Subcutaneous abdominal adipose tissue (tissue), 5 donors: ENCODE measurements at regions not wholly inside any gene's neighbourhood (a gene's known extent, or its start where the extent isn't known, plus 50 kb on each side); places are given as distances from the start of the nearest gene placed in this dataset.
A peak's percentile ranks its signal among the peaks of the same experiment; 100 is the strongest.

Source experiments
- H3K27ac ChIP-seq: one replicate; pipeline ENCODE4 v1.7.0; 2013; ENCODE audit warnings: low read depth, mild to moderate bottlenecking, inconsistent platforms, low read length, moderate library complexity
- H3K27me3 ChIP-seq, 5 donors: one replicate each; pipeline ENCODE4 v1.7.0; 2013; ENCODE audit warnings: low read length in 5 of 5, inconsistent platforms in 1 of 5; ENCODE audit not compliant: control insufficient read depth in 5 of 5, insufficient read depth in 4 of 5
- H3K36me3 ChIP-seq, 5 donors: one replicate each; pipeline ENCODE4 v1.7.0; 2013; ENCODE audit warnings: low read length in 5 of 5; ENCODE audit not compliant: control insufficient read depth in 5 of 5, insufficient read depth in 5 of 5
- H3K4me1 ChIP-seq, 5 donors: one replicate each; pipeline ENCODE4 v1.7.0; 2013; ENCODE audit warnings: low read length in 5 of 5, mild to moderate bottlenecking in 3 of 5, moderate library complexity in 1 of 5; ENCODE audit not compliant: control insufficient read depth in 5 of 5, insufficient read depth in 5 of 5
- H3K4me3 ChIP-seq, 5 donors: one replicate each; pipeline ENCODE4 v1.7.0; 2013; ENCODE audit warnings: low read length in 5 of 5, low read depth in 1 of 5
- H3K9ac ChIP-seq, 5 donors: one replicate each; pipeline ENCODE4 v1.7.0; 2013; ENCODE audit warnings: low read length in 5 of 5, mild to moderate bottlenecking in 4 of 5, moderate library complexity in 3 of 5
- H3K9me3 ChIP-seq, 5 donors: one replicate each; pipeline ENCODE4 v1.7.0; 2013; ENCODE audit warnings: low read length in 5 of 5; ENCODE audit not compliant: control insufficient read depth in 5 of 5
- donor health status: healthy.
- donor health status: healthy.
- donor health status: healthy.
- donor health status: healthy.
- donor health status: healthy.

DNA sequence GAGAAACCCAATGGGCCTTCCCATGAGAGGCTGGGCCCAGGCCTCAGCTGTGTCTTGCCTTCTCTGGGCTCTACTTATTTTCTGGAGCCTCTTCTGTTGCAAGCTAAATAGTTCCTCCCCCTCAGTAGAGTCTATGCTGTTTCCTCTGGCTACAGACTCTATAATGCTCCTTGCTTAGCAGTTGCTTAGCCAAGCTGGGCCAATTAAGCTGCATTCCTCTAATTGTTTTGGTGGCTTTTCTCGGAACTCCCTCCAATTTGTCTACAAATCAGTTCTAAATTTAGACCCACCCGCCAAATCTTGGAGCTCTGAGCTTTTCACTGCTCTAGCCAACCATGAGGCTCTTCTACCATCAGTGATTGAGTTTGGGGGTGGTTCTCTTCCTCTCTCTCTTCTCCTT lies 302.7 kb upstream of the ASIC2 start:
- Histone ChIP-seq H3K9me3 (no peaks in the 10 kb centered on the region), H3K36me3 (no peaks in the 10 kb centered on the region), H3K27me3 (peaks cover 0 to 5% (median 0%) of the 10 kb centered on the region in 5 donors), H3K4me1 (no peaks in the 10 kb centered on the region), H3K9ac (no peak overlapping the region), H3K4me3 (no peak overlapping the region), H3K27ac (no peak overlapping the region)

DNA sequence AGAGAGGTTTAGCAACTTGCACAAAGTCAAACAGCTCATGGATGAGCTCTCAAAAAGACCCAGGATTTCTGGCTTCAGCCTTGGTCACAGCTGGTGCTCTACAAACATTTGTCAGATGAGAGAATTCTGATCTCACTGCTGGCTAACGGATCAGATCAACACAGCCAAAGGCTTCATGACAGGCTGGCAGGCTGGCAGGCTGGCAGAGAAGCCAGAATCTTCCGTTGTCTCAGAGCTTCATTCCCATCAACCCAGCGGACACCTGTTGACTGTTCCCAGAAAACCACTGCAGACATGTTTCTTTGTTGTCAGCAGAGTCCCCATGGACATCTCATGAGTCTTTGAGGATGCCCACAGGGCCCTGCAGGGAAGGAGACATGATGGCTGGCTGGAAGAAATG lies 303.8 kb upstream of the ASIC2 start:
- Histone ChIP-seq H3K27me3 (no peaks in the 10 kb centered on the region), H3K9me3 (no peaks in the 10 kb centered on the region), H3K4me3 (no peak overlapping the region), H3K27ac (no peak overlapping the region), H3K36me3 (no peaks in the 10 kb centered on the region), H3K9ac (no peak overlapping the region), H3K4me1 (no peaks in the 10 kb centered on the region)

DNA sequence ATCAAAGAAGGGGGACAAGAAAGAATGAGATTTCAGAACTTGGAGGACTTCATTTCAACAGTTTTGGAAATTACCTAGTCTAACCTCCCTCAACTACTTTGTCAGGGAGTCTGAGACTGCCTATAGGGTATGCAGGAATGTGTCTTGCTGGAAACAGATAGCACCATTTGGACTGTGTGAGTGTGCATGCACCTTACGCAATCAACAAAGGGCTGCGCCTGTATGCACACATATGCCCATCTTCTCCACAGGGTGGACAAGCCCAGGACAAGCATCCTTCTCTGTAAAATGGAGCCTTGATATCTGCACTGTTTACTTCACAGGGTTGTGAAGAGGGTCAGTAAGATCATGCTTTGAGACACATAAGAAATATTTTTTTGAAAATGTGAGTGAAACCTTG lies 305.7 kb upstream of the ASIC2 start:
- Histone ChIP-seq H3K4me3 (no peak overlapping the region), H3K27ac (no peak overlapping the region), H3K9me3 (no peaks in the 10 kb centered on the region), H3K4me1 (no peaks in the 10 kb centered on the region), H3K9ac (no peak overlapping the region), H3K27me3 (peaks cover 0 to 2% (median 0%) of the 10 kb centered on the region in 5 donors), H3K36me3 (no peaks in the 10 kb centered on the region)

DNA sequence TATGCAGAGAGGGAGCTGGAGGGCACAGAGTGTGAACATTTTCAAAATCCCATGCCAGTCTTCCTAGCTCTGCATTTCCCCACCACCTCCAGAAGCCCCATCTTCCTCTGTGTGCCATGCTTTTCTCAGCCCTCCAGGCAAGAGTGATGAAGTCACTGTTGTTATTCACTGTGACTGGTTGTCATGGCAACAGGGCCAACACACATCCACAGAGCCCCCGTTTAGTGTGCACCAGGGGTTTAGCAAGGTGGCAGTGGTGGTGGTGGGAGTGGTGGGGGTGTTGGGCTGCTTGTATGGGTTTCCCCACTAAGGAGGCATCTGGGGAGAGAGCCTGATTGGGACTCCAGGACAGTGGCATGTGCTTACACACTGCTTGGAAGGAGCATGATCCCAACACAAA lies 309.9 kb upstream of the ASIC2 start:
- no peaks in the 10 kb centered on the region for H3K9me3 ChIP-seq
- peaks cover 0 to 16% (median 8%) of the 10 kb centered on the region in 5 donors for H3K27me3 ChIP-seq
- H3K27ac ChIP-seq, result no peak overlapping the region
- H3K9ac ChIP-seq, result no peak overlapping the region
- no peaks in the 10 kb centered on the region for H3K36me3 ChIP-seq
- no peak overlapping the region for H3K4me3 ChIP-seq
- no peaks in the 10 kb centered on the region for H3K4me1 ChIP-seq

DNA sequence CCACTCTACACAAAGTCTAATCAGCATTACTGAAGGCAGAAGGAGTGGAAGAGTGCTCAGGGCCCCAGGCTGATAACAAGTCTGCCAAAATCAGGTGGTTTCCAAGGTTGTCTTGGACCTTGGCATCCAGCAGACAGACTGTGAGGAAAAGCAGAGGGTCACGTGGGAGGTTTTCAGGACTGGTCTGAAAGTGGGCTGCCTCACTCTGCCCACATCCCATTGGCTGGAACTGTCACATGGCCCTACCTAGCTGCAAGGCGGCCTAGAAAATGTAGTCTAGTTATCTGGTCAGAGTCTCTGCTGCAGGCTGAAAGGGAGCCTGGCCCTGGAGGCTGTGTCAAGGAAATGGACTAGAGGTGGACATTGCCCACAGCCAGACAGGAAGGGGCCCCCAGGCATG lies 310.7 kb upstream of the ASIC2 start:
- no peak overlapping the region for H3K4me3 ChIP-seq
- H3K9me3 ChIP-seq, result no peaks in the 10 kb centered on the region
- H3K36me3 ChIP-seq, result no peaks in the 10 kb centered on the region
- no peak overlapping the region for H3K9ac ChIP-seq
- H3K27me3 ChIP-seq, result peaks cover 0 to 16% (median 8%) of the 10 kb centered on the region in 5 donors
- no peak overlapping the region for H3K27ac ChIP-seq
- no peaks in the 10 kb centered on the region for H3K4me1 ChIP-seq

DNA sequence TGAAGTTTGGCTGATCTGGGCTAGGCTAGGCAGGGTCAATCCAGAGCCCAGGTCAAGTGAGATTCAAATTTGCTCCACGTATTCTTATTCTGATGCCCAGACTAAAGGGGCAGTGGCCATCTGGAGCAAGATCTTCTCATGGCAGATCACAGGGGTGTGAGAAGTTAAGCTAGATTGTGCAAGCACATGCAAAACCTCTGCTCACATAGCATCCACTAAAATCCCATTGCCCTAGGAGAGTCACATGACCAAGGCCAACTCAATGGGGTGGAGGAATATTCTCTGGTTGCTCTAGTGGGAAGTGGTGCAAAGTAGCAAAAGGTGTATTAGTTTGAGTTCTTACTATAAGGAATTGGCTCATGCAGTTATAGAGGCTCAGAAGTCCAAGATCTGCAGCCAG lies 318.4 kb upstream of the ASIC2 start:
- H3K4me1 ChIP-seq, result peaks cover 0 to 2% (median 0%) of the 10 kb centered on the region in 5 donors
- no peak overlapping the region for H3K9ac ChIP-seq
- peaks cover 0 to 6% (median 6%) of the 10 kb centered on the region in 5 donors for H3K9me3 ChIP-seq
- H3K36me3 ChIP-seq, result no peaks in the 10 kb centered on the region
- H3K27me3 ChIP-seq, result peaks cover 0 to 8% (median 5%) of the 10 kb centered on the region in 5 donors
- no peak overlapping the region for H3K4me3 ChIP-seq
- no peak overlapping the region for H3K27ac ChIP-seq

DNA sequence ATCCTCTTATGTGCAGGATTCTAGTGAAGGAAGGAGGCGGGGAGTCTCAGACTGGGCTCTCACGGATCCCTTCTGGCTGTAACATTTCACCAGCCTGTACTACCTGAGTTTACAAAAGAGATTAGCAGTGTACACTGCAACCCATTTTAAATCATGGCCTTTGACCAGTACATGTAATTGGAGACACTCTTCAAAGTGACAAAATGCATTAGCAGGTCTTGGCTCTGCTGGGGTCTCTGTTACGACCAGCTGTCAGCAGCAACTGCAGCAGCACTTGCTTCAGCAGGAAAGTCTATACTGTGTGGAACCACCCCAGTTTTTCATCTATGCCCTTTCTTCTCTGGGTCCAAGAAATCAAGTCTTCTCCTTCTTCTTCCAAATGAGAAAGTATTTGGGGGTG lies 322.8 kb upstream of the ASIC2 start:
- Histone ChIP-seq H3K4me1 (peaks cover 0 to 3% (median 0%) of the 10 kb centered on the region in 5 donors), H3K27me3 (no peaks in the 10 kb centered on the region), H3K4me3 (no peak overlapping the region), H3K9ac (no peak overlapping the region), H3K9me3 (peaks cover 0 to 6% (median 6%) of the 10 kb centered on the region in 5 donors), H3K36me3 (no peaks in the 10 kb centered on the region), H3K27ac (no peak overlapping the region)

DNA sequence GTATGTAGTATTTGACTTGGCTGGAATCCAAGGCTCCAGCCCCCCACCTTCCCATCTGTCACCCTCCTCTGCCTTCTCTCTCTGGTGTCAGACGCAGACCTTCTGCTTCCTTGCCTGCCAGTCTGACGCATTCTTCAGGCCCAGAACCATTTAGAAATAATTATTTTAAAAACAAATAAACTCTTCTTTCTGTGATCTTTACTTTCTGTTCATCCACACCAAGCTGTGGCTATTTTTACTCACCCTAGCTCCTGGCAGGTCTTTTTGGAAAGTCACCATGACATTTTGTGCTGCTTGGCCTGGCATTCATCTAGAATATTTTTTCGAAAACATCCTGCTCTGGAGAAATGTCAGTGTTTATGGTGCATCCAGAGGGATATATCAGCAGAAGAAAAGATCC lies 330.7 kb upstream of the ASIC2 start:
- Histone ChIP-seq H3K4me3 (no peak overlapping the region), H3K36me3 (no peaks in the 10 kb centered on the region), H3K9me3 (peaks cover 0 to 4% (median 0%) of the 10 kb centered on the region in 5 donors), H3K4me1 (peaks cover 0 to 15% (median 11%) of the 10 kb centered on the region in 5 donors), H3K9ac (peak overlapping the region in 1 of 5 donors; percentile 37), H3K27ac (no peak overlapping the region), H3K27me3 (no peaks in the 10 kb centered on the region)

DNA sequence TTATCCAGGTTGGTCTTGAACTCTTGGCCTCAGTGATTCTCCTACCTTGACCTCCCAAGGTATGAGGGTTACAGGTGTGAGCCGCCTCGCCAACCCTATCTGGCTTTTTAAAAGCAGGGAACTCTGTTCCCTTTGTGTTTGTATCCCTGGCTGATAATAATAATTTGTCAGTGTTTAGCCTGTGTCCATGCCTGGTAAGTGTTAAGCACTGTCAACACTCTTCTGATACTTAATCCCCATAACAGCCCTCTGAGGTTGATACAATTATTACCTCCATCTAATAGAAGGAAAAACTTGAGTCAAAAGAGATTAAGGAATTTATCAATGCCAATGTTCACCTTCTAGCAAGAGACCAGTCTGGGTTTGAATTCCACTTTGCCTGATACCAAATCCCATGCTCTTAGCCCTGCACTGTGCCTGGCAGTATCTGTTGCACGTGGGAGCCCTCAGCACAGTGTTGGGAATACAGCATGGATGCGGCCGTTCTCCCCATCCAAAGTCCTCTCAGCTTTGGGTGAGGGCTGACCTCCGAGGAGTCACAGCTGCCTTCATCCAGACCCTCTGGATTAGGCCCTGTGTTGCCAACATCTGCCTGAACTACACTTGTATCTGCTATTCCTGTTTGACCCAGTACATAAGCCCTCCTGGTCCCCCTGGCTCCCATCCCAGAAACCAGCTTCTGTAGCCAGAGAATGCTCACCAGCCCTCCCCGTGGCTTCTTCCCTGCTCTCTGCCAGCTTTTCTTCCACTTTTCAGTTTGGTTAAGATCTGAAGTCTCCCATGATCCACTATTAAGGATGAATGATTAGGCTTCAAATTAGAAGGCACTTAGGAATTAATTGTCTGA lies 335.6 kb upstream of the ASIC2 start:
- Histone ChIP-seq H3K9me3 (peaks cover 0 to 11% (median 4%) of the 10 kb centered on the region in 5 donors), H3K4me3 (no peak overlapping the region), H3K9ac (no peak overlapping the region), H3K27ac (no peak overlapping the region), H3K4me1 (peaks cover 0 to 20% (median 8%) of the 10 kb centered on the region in 5 donors), H3K27me3 (no peaks in the 10 kb centered on the region), H3K36me3 (no peaks in the 10 kb centered on the region)

DNA sequence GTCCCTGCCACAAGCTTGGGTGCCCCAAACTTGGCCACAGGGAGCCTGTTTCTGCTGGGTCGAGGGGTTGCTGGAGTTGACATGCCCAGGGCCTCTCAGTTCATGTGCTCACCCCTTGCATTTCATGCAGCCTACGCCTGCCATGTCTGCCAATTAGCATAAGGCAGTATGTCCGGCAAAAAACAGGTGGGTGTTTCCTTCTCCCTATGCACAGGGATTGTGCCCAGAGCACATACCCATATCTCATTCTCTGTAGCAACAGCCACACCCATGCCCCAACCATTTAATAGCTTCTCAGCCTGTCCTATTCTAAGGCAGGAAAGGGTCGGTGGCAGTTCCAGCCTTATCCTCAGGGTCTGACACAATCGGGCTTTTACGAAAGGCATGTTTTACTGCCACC lies 340.4 kb upstream of the ASIC2 start:
- peaks cover 0 to 11% (median 0%) of the 10 kb centered on the region in 5 donors for H3K9me3 ChIP-seq
- H3K27ac ChIP-seq, result no peak overlapping the region
- peaks cover 2 to 16% (median 3%) of the 10 kb centered on the region in 5 donors for H3K4me1 ChIP-seq
- no peaks in the 10 kb centered on the region for H3K36me3 ChIP-seq
- H3K9ac ChIP-seq, result no peak overlapping the region
- H3K27me3 ChIP-seq, result no peaks in the 10 kb centered on the region
- no peak overlapping the region for H3K4me3 ChIP-seq
